ENCODE measurements at regions not wholly inside any gene's neighbourhood (a gene's known extent, or its start where the extent isn't known, plus 50 kb on each side); places are given as distances from the start of the nearest gene placed in this dataset.
"Not testable (repeated sequence)": the region's sequence is repeated elsewhere in the genome, so short reads cannot be mapped to it uniquely, and the experiment has no call there.

DNA sequence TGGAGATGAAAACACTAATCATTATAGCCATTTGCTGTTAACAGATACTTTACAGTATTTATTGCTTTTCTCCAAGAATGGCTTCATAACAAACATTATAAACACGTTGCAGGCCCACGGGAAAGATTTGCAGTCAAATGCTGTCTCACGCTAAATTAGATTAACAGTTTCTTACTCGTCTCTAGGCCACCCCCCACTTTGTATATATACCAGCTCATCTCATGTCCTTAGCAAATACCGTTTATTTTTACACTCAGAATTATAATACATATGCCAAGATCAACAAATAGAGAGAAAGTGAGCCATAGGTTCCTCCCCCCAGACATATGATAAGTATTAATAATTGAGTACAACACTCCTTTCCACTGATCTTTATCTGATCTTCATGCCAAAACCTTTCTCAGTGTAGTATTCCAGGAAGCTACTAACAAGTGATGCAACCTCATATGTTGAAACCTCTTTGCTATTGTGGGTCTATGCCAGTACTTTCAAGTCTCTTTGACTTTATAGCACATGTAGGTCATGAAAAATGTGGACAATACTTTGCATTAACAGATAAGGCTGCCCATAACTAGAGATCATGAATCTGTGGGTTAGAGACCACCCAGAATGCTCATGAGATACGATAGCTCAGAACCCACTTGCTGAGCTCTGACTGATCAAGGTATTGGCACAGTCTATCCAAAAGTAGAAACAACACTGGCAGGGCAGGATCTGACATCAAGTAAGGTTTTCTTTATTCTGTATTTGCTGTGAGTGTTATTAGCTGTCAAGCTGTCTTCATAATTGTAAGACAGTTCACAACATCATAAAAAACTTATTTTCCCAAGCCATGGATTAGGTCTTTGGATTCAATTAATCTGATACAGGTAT, 77.9 kb upstream of the RGPD2 start:
- TF ChIP-seq MYC (IDR thresholded peaks at IDR 0.05; ENCODE audit: borderline replicate concordance, low read length); CTCF (IDR thresholded peaks at IDR 0.05); CEBPB (IDR thresholded peaks at IDR 0.05); CHD2 (IDR thresholded peaks at IDR 0.05; ENCODE audit: low read length, partially characterized antibody): not testable (repeated sequence)
